ENCODE measurements at regions not wholly inside any gene's neighbourhood (a gene's known extent, or its start where the extent isn't known, plus 50 kb on each side); places are given as distances from the start of the nearest gene placed in this dataset.

DNA sequence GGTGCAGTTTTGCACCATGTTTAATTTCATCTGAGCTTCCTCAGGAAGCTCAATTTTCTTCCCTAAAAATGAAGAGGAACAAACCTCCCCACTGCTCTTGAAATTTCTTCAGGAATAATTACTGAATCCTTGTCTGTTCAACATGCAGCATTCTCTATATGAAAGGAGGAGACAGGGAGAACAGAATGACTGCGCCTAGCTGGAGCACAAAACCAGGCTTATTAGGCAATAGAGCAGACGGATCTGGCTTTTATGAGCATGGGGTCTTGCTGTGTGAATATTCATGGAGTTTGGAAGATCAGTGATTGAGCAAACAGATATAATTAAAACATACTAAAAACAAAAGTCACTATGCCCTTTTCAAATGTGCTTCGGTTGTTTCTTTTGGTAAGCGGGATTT, 148.1 kb downstream of the SUDS3 start:
- H3K79me2 ChIP-seq (ENCODE audit: control insufficient read depth, insufficient read depth, low read length): no peaks in the 10 kb centered on the region
- no CpG with 5 or more reads among the region's 4 CpGs for WGBS (ENCODE audit: insufficient coverage)
- DNase-seq (no peak), ATAC-seq (ENCODE audit: low read depth) (no peak)
- H2AFZ ChIP-seq (ENCODE audit: insufficient read depth, low read depth, low read length, poor library complexity, severe bottlenecking): no peak overlapping the region
- Mint-ChIP-seq H3K4me3 (no peak overlapping the region), H3K27ac (no peak overlapping the region), H3K4me1 (no peaks in the 10 kb centered on the region), H3K27me3 (no peaks in the 10 kb centered on the region), H3K9me3 (ENCODE audit: insufficient read depth) (no peaks in the 10 kb centered on the region)
- intact Hi-C loops (cut with micrococcal nuclease): no loop called here
- H3K4me3 ChIP-seq (ENCODE audit: control extremely low read depth in 1 of 5, extremely low read depth in 1 of 5, insufficient read depth in 1 of 5, low read depth in 2 of 5, low read length in 4 of 5): no peak overlapping the region
- no peaks in the 10 kb centered on the region for H3K36me3 ChIP-seq (replicated peaks in 1 of 2; ENCODE audit: control extremely low read depth in 1 of 2, control insufficient read depth in 1 of 2, extremely low read depth in 1 of 2, insufficient read depth in 2 of 2, low read length in 1 of 2)
- no peaks in the 10 kb centered on the region for H3K4me1 ChIP-seq (ENCODE audit: control insufficient read depth in 2 of 2, insufficient read depth in 2 of 2, low read length in 2 of 2)
- POLR2A ChIA-PET: no interaction called here
- H4K20me1 ChIP-seq (ENCODE audit: control insufficient read depth, insufficient read depth, low read length, poor library complexity, severe bottlenecking): no peaks in the 10 kb centered on the region
- H3K27ac ChIP-seq (ENCODE audit: low read length in 2 of 2): no peak overlapping the region
- peaks cover 0 to 2% (median 0%) of the 10 kb centered on the region in 4 experiments for H3K27me3 ChIP-seq (replicated peaks in 1 of 4; ENCODE audit: control extremely low read depth in 1 of 4, control insufficient read depth in 3 of 4, insufficient read depth in 4 of 4, low read length in 3 of 4)
- CTCF ChIA-PET: no interaction called here
- no peak overlapping the region for H3K4me2 ChIP-seq (replicated peaks; ENCODE audit: low read depth, low read length, poor library complexity, severe bottlenecking)
- H3K9me3 ChIP-seq (ENCODE audit: control extremely low read depth in 1 of 3, control insufficient read depth in 2 of 3, insufficient read depth in 1 of 3, low read length in 2 of 3): no peaks in the 10 kb centered on the region
- TF ChIP-seq, protein P1, sequence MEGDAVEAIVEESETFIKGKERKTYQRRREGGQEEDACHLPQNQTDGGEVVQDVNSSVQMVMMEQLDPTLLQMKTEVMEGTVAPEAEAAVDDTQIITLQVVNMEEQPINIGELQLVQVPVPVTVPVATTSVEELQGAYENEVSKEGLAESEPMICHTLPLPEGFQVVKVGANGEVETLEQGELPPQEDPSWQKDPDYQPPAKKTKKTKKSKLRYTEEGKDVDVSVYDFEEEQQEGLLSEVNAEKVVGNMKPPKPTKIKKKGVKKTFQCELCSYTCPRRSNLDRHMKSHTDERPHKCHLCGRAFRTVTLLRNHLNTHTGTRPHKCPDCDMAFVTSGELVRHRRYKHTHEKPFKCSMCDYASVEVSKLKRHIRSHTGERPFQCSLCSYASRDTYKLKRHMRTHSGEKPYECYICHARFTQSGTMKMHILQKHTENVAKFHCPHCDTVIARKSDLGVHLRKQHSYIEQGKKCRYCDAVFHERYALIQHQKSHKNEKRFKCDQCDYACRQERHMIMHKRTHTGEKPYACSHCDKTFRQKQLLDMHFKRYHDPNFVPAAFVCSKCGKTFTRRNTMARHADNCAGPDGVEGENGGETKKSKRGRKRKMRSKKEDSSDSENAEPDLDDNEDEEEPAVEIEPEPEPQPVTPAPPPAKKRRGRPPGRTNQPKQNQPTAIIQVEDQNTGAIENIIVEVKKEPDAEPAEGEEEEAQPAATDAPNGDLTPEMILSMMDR (IDR thresholded peaks at IDR 0.05): no peak
- TF ChIP-seq EZH2 (IDR thresholded peaks at IDR 0.05; ENCODE audit: borderline replicate concordance, insufficient read depth, low read depth, low read length, poor library complexity, severe bottlenecking): no peak
- no peak overlapping the region for H3K9ac ChIP-seq (ENCODE audit: low read length)

DNA sequence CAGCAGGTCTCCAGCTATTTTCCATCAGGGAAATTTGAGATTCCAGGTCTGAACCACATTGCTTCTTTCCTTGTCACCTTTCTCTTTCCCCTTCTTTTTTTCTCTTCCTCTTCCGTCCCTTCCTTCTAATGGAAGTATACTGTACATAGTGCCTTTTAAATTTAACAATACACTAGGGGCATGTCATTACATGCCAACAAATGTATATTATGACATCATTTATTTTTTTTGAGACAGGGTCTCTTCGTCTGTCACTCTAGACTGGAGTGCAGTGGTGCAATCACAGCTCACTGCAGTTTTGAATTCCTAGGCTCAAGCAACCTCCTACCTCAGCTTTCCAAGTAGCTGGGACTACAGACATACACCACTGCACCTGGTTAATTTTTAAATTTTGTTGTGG, 148.9 kb downstream of the SUDS3 start:
- ATAC-seq (ENCODE audit: low read depth) (no peak), DNase-seq (no peak)
- Histone ChIP-seq H3K4me3 (ENCODE audit: control extremely low read depth in 1 of 5, extremely low read depth in 1 of 5, insufficient read depth in 1 of 5, low read depth in 2 of 5, low read length in 4 of 5) (no peak overlapping the region), H3K4me2 (replicated peaks; ENCODE audit: low read depth, low read length, poor library complexity, severe bottlenecking) (no peak overlapping the region), H3K9me3 (ENCODE audit: control extremely low read depth in 1 of 3, control insufficient read depth in 2 of 3, insufficient read depth in 1 of 3, low read length in 2 of 3) (no peaks in the 10 kb centered on the region), H3K27me3 (replicated peaks in 1 of 4; ENCODE audit: control extremely low read depth in 1 of 4, control insufficient read depth in 3 of 4, insufficient read depth in 4 of 4, low read length in 3 of 4) (no peaks in the 10 kb centered on the region), H3K4me1 (ENCODE audit: control insufficient read depth in 2 of 2, insufficient read depth in 2 of 2, low read length in 2 of 2) (no peaks in the 10 kb centered on the region), H3K27ac (ENCODE audit: low read length in 2 of 2) (no peak overlapping the region), H3K9ac (ENCODE audit: low read length) (no peak overlapping the region), H3K79me2 (ENCODE audit: control insufficient read depth, insufficient read depth, low read length) (no peaks in the 10 kb centered on the region), H4K20me1 (ENCODE audit: control insufficient read depth, insufficient read depth, low read length, poor library complexity, severe bottlenecking) (no peaks in the 10 kb centered on the region), H3K36me3 (replicated peaks in 1 of 2; ENCODE audit: control extremely low read depth in 1 of 2, control insufficient read depth in 1 of 2, extremely low read depth in 1 of 2, insufficient read depth in 2 of 2, low read length in 1 of 2) (no peaks in the 10 kb centered on the region), H2AFZ (ENCODE audit: insufficient read depth, low read depth, low read length, poor library complexity, severe bottlenecking) (no peak overlapping the region)
- TF ChIP-seq, protein P1 (IDR thresholded peaks at IDR 0.05): no peak
- TF ChIP-seq EZH2 (IDR thresholded peaks at IDR 0.05; ENCODE audit: borderline replicate concordance, insufficient read depth, low read depth, low read length, poor library complexity, severe bottlenecking): no peak
- ChIA-PET POLR2A (no interaction called here), CTCF (no interaction called here)
- peaks cover 5% of the 10 kb centered on the region for H3K27me3 Mint-ChIP-seq
- no peaks in the 10 kb centered on the region for H3K4me1 Mint-ChIP-seq
- intact Hi-C loops (cut with micrococcal nuclease): no loop called here
- WGBS (ENCODE audit: insufficient coverage): no CpG with 5 or more reads among the region's 2 CpGs
- H3K4me3 Mint-ChIP-seq: no peak overlapping the region
- no peak overlapping the region for H3K27ac Mint-ChIP-seq
- H3K9me3 Mint-ChIP-seq (ENCODE audit: insufficient read depth): no peaks in the 10 kb centered on the region
